ENCODE measurements at regions not wholly inside any gene's neighbourhood (a gene's known extent, or its start where the extent isn't known, plus 50 kb on each side); places are given as distances from the start of the nearest gene placed in this dataset.

GRCh38 chr20:1800777-1801176 lies 94.4 kb upstream of the SIRPA start:
- TF ChIP-seq EZH2 (IDR thresholded peaks at IDR 0.05), result no peak
- TF ChIP-seq POLR2AphosphoS5 (IDR thresholded peaks at IDR 0.05; ENCODE audit: borderline replicate concordance, low read depth, low read length), result no peak
- no peak for TF ChIP-seq FOXP2 (optimal IDR thresholded peaks at IDR 0.05; ENCODE audit: control extremely low read depth, extremely low read length, insufficient read depth)

Measured in SK-N-MC (cell line).